OCI-LY1 (cell line): ENCODE measurements at regions not wholly inside any gene's neighbourhood (a gene's known extent, or its start where the extent isn't known, plus 50 kb on each side); places are given as distances from the start of the nearest gene placed in this dataset.

Experiments used
- EZH2 ChIP-seq: fragments of 200-600 bp; sonication (generic), shearing (Covaris generic); IDR thresholded peaks from 2 replicates; pipeline ENCODE4 v1.8.0; 2017; ENCODE audit warnings: borderline replicate concordance, mixed run types, mild to moderate bottlenecking, antibody characterized with exemption, low read length, moderate library complexity, mixed read lengths
- TF ChIP-seq, protein P1 (sequence below): fragments of 200-600 bp; sonication (generic), shearing (Covaris generic); IDR thresholded peaks from 2 replicates; pipeline ENCODE4 v1.5.1; 2017; ENCODE audit warnings: mild to moderate bottlenecking, antibody characterized with exemption, low read length, moderate library complexity, mixed read lengths

DNA sequence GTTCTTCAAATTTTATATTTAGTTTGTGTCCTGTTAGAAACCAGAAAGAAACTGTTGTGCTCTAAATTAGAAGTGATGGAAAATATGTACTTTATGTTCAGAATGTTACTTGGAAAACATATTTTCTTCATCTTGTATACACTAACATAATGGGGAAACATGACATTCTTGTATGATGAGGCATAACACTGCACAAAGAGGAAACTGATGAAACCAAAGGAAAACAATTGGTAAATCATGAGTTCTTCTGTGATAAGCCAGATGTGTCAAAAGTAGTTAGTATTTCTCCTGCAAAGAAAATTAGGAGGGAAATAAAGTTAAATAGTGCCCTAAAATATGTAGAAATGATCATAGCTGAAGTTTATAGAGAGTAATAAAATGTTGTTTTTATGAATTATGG, 111.1 kb upstream of the FBN2 start:
- TF ChIP-seq EZH2, result no peak
- TF ChIP-seq, protein P1, sequence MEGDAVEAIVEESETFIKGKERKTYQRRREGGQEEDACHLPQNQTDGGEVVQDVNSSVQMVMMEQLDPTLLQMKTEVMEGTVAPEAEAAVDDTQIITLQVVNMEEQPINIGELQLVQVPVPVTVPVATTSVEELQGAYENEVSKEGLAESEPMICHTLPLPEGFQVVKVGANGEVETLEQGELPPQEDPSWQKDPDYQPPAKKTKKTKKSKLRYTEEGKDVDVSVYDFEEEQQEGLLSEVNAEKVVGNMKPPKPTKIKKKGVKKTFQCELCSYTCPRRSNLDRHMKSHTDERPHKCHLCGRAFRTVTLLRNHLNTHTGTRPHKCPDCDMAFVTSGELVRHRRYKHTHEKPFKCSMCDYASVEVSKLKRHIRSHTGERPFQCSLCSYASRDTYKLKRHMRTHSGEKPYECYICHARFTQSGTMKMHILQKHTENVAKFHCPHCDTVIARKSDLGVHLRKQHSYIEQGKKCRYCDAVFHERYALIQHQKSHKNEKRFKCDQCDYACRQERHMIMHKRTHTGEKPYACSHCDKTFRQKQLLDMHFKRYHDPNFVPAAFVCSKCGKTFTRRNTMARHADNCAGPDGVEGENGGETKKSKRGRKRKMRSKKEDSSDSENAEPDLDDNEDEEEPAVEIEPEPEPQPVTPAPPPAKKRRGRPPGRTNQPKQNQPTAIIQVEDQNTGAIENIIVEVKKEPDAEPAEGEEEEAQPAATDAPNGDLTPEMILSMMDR, result no peak
